GM11168 (cell line): ENCODE measurements at regions not wholly inside any gene's neighbourhood (a gene's known extent, or its start where the extent isn't known, plus 50 kb on each side); places are given as distances from the start of the nearest gene placed in this dataset.
"Not testable (repeated sequence)": the region's sequence is repeated elsewhere in the genome, so short reads cannot be mapped to it uniquely, and the experiment has no call there.

Experiments used
- in situ Hi-C: fragments of 300-500 bp; cut with MboI; formaldehyde crosslinking; loops from one replicate; pipeline ENCODE4 v1.12.0; 2022; ENCODE audit warnings: low sequenced_read_pairs; ENCODE audit not compliant: unreplicated experiment

DNA sequence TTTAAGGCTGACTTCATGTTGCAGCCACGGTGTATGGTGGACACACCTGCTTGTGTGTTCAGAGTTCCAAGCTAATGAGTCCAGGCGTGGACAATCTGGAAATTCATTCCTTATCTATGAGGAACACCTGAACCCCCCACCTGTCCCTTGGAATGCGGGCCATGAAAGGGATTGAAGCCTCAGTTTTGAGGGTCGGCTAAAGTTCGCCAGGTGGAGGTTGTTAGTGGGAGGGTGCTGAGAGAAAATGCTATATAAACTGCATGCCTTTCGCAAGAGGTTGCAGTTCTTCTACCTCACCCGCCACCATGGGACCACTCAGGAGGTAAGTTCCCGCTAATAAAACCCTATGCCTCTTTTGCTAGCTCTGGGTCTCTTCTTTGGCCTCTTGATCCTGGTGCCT lies 348.0 kb downstream of the BCL11B start:
- in situ Hi-C loops = no loop called here

DNA sequence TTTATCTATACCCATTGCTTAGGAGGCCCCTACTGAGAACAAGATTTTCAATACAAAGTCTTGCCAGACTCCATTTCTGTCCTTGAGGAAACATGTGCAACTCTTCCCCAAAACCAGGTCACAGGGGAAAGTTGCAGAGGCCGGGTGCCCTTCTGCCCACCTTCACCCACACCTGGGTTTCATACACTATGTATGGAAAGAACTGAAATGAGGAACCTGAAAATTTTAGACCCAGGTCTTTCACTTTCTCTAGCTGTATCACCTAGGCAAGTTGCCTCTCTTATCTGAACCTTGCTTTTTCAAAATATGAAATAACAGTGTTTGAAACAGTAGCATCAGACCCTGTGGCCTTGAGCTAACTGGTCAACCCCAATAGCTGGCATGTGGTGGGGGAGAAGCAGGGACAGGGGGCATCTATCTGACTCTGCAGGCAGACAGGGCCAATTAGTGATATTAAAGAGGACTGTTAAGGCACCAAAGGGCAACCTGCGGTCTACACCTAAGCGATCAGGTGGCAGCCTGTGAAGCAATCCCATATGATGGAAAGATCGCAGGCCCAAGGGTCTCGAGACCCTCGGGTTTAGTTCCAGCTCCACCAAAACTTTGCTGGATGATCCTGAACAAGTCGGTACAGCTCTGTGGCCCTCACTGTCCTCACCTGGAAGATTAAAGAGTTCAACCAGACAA lies 346.5 kb downstream of the BCL11B start:
- in situ Hi-C loops = no loop called here

DNA sequence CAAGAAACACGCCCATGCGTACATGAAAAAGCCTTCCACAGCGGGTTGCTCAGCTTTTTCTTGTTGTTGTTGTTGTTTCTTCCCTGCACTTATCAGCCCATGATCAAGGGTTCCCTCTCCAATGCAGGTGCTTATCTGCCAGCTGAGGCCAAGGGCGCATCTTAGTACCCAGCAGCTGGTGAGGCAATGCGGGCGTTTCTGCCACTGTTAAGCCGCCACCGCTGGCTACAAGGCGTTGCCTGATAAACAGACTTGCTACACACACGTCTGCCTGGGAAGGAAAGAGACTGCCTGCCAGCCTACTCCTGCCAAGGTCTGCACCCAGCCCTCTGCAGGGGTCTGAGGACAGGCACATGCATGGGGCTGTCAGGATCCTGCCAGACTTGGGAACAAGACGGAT lies 345.9 kb downstream of the BCL11B start:
- in situ Hi-C loops = no loop called here

DNA sequence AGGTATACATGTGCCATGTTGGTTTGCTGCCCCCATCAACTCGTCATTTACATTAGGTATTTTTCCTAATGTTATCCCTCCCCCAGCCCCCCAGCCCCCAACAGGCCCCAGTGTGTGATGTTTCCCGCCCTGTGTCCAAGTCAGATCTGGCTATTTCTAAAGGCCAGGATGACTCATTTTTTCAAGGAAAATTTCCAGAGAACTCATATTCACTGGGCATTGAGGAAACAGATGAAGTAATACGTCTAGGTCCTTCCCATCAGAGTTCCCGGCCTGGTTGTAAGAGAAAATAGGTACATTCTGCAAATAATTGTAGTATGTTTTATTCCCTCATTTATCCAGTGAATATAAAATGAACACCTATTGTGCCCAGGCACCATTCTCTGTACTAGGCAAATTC lies 345.2 kb downstream of the BCL11B start:
- in situ Hi-C loops = no loop called here

DNA sequence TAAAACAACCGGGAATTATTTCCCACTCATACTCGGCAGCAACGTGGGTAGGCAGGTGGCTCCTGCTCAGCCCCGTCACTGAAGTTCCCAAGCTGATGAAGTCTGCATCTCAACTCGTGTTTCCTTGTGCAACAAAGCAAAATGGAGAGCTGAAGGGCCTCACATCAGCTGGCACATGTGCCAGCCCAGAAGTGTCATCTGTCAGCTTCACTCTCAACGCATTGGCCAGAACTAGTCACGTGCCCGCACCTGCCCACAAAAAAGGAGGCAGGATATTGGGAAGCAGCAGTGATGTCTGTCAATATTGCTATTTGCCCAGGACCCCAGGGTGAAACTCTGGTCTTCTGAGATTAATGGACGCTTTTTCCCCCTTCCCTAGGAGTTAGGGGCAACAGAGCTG lies 344.0 kb downstream of the BCL11B start:
- in situ Hi-C loops = no loop called here

DNA sequence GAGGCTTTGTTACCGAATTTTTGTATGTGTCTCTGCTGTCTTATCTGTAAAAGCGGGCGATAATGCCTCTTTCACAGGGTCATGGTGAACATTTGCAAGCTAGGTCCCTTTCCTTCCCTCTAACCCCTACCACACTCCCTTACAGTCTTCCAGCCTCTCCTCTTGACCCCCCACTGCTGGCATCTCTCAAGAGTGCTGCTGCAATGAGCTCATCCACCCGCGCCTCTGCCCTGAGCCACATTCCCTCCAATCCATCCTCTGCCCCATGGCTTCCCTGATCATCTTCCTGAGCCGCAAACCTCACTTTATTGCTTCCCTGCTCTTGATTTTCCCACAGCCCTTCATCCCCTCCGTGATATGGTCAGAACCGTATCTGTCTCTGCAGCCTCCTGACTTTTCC lies 343.6 kb downstream of the BCL11B start:
- in situ Hi-C loops = no loop called here

DNA sequence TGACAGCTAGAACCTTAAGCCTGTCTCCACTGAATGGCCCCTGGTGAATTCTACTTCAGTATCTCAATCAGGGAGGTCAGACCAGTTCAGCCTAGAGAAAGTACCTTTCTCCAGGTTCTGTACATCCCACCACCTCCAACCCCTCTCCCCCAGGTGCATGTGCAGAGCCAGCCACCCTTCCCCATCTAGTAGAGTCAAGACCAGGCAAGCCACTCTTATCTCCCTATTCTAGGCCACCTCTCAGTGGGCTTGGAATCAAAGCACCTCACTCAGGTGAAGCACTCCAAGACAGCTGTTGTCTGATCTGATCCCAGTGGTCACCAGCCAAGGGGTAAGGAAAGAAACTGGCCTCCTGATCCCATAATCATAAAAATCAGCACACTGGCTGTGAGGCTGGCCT lies 340.9 kb downstream of the BCL11B start:
- in situ Hi-C loops = no loop called here

DNA sequence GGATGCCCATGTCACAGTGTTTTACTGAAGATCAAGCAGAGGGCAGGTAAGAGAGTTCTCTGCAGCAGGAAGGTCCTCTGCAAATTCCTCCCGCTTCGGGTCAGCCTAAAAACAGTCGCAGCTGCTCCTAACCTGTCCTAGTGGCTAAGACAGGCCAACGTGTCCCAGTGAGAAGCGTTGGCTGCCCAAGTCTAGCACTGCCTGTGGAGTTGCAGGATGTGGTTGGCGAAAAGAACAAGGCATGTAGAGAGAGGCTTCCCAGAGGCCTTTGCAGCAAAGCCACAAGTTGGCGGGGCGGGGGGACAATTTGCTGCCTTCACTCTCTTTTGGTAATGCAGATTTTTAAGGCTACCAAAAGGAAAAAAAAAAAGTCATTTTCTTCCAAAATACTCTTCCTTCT lies 340.1 kb downstream of the BCL11B start:
- in situ Hi-C loops = no loop called here

DNA sequence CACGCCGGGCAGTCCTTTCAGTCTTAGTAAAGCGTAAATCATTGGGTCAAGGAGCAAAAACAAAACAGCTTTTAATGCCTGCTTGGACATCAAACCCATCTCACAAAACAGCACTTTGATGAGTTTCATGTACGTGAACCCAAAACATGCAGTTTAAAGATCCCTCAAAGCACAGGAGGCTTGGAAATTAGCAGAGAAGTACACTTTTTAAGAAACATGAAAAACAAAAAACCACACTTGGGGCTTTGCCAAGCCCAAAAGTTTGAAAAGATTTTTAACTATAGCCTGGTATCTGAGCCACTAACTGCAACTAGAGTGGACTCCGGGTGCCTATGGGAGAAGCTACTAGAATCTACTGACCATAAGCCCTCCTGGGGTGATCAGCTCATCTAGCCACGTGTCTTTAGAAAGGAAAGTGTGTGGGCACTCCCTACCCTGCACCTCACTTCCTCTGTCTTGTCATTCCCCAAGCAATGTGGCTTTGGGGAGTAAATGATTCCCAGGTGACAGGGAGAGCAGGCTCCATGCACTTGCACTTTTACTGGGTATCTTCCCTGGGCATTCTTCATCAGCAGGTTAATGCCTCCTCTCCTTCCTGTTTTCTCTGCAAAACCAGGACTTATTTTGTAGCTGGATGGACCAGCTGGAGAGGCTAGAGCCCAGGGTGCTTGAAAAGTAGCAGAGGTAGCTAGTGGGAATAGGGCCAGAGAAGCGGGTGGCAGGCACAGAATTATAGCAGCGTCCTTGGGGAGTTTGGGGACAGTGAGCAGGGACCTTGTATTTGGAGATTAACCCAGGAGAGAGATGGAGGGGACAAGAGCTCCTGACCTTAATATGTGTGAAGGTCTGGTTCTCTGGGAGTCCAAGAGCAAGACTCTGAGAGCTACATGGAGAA lies 339.3 kb downstream of the BCL11B start:
- in situ Hi-C loops = no loop called here

DNA sequence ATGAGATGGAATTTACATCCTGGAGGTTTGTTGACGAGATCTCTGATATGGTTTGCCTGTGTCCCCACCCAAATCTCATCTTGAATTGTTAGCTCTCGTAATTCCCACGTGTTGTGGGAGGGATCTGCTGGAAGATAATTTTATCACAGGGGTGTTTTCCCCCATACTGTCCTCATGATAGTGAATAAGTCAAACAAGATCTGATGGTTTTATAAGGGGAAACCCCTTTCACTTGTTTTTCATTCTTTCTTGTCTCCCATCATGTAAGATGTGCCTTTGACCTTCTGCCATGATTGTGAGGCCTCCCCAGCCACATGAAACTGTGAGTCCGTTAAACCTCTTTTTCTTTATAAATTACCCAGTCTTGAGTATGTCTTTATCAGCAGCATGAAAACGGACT lies 337.4 kb downstream of the BCL11B start:
- in situ Hi-C loops = not testable (repeated sequence)

DNA sequence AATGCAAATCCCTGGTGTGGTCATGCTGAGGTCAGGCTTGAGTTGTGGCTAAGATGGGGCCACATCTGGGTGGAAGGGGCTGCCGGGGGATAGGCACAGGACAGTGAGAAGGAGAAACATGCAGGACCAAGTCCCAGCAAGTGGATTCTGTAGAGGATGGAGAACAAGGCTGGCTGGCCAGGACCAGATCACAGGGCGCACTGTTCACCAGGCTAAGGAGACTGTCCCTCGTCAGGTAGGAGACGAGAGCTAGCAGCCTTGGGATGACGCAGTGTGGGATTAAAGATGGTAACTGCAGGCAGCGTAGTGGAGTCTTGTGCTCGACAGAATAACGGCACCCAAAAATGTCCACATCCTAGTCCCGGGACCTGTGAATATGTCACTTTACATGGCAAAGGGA lies 336.1 kb downstream of the BCL11B start:
- in situ Hi-C loops = no loop called here

DNA sequence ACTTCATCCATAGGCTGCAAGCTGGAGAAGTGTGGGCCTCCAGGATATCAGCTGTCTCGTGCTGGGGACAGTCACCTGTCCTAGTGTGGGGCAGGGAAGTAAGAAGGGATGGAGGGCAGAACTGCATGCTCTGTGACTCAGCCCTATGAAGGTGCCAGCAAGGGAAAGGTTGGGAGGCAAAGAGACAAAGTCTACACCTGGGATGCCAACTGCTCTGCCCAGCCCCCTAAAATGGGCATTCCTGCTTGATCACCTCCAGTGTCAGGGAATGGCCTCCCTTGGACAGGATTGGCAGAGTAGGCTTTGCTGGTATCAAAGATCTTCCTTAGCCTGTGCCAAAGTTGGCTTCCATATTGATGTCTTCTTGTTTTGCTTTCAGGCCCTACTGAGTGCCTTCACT lies 335.0 kb downstream of the BCL11B start:
- in situ Hi-C loops = no loop called here

DNA sequence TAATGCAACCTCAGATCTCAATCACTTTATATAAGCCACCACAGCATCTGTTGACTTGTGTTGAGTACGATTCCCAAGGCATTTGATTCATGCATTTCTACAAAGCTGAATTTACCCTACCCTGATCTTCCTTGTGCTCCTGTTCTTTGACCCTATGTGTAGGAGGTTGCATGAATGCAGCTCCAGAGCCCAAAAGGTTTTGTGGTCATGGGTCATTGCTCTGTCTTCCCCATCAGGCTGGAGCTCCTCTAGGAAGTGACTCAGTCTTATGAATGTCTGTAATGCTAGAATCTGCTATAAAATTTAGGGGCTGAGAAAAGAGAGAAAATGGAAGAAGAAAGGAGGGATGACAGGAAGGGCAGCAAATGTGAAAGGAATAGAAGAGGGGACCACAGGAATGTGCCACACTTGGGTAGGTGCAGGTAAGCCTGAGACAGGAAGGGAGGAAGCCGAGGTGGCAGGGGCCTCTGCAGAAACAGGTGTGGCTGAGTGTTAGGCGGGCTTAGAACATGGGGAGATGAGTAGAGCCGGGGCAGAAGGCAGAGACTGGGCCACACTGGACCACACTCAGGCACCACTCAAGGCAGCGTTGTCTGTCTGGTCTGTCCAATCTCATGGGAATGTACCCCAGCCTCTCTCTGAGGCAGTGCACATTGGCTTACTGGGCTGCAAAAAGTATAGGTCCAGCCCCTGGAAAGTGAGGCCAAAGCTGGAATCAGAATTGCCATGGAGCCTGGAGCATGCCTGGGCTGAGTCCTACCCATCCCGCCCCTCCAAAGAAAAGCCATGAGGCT lies 334.1 kb downstream of the BCL11B start:
- in situ Hi-C loops = no loop called here

DNA sequence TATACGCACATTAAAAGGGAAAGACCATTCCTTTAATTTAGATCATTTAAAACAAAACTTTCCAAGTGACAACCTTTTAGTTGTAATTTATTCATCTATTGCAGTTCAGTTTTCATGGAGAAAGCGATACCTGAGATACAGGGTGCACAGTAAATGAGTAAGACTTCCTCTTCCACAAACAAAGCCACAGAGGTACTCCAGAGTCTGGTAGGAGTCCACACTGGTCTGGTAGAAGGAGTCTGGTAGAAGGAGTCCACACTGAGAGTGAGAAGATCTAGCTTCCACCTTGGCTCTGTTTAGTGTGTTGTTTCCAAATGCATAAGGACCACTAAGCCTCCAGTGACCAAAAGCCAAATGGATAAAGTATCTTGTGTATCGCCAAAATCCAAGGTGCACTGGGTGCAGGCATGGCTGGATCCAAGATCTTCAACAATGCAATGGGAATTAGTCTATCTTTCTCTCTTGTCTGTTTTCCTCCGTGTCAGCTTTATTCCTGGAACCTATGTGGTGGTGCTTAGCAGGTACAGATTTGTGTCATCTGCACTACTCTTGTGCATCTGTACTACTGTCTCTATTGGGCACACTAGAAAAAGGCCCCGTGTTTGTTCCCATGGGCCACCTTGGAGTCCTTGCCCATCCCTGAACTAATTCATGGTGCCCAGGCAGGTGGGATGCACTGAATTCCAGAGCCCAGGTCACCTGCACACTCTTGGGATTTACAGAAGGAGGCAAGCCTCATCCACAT lies 331.1 kb downstream of the BCL11B start:
- in situ Hi-C loops = no loop called here

DNA sequence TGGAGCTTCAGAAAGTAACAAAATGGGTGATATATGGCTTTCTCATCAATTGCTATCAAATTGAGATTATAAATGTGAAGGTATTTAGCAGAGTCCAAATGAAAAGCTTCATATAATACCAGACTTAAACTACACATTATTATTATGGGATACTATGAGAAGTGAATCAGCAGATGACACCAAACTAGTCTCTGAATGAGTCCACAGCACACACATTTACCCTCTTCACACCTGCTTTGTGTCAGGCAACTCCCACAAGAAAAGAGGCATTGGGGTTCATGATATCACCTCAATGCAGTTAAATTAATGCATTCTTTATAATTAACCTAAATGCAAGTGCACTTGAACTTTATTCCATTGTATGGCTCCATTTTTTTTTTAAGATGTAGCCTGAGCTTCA lies 330.5 kb downstream of the BCL11B start:
- in situ Hi-C loops = no loop called here

DNA sequence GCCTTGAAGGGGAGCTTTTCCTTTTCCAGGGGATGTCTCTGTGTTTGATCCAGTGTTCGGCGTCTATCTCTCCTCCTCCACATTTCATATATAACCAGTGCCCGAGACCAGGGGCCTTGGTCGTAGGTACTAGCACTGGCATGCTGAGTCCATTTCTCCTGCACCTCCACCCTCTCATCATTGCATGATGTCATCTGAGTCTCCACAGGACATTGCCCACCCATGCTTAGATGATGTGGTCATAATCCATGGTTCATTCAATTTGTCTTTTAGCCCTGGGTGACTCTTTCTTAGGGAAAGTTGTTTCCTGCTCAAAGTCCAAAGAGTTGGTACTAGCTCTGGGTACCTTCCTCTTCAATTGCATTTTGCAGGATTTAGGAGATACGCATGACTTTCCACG lies 328.1 kb downstream of the BCL11B start:
- in situ Hi-C loops = no loop called here

DNA sequence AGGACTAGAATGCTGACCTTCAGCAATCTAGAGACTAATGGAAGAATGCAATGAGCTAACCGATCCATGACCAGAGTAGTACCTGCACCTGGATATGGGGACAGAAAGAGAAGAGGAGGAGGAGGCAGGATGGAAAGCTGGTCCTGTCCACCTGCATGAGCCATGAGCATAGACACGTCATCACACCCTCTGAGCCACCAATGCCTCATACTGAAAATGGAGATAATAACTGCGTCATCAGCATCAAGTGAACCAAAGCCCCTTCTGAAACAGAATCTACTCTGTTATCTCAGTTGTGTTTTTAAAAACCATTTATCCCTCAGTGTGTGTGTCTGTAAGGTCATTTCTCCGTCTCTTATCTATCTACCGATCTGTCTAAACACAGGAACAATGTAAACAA lies 327.0 kb downstream of the BCL11B start:
- in situ Hi-C loops = no loop called here

DNA sequence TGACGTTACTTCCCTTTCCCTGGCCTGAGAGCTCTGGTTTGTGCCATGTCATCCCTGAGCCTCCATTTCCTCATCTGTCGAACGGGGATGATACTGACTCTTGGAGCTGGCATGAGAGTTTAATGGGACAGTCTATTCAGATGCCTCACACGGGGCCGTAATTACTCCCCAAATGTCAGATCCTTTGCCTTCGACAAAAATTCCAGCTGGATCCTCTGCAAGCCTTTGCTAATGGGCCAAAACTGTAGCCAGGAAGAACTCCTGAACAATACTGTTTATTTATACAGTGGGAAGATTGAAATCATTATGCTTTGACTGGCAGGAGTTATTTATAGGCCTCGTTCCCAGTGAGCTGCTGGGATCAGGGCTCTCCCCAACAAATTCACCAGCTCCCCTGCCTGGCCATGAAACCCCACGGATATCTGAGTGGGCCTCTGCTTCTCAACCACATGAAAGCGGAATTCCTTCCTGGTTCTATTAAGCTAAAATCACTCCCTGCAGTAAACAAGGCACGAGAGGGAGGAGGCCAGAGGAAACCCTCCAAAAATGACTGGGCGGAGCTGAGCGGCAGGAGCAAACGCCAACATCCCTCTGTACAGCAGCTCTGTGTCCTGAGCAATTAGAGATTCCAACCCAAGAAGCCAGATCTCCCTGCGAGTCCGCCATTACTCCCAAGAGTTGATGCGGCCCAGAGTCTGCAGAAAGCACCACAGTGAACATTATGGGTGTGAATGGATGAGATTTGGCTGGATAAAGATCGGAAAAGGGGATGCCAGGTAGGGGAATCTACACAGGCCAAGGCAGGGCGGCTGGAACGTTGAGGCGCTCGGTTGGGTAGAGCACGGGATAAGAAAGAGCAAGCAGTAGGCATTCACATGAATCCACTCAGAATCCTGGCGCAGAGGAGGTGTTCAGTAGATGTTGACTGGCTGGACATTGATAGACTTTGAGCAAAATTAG lies 326.1 kb downstream of the BCL11B start:
- in situ Hi-C loops = no loop called here

DNA sequence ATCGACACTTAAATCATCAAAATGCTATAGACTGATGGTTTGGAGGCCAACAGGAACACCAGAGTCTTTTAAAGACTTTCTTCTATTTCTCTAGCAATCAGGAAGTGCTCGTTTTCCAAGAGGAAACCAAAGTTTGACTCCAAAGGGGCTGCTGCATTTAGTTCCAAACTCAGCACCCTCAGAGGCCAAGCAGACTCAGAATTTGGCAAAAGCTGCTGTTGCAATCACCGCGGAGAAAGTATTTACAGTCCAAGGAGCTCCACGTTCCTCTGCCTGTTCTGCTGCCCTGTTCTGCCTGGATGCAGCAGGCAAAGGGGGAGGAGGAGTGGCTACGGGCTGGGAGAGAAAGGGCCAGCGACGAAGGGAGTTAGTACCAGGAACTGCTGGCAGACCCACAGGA lies 325.1 kb downstream of the BCL11B start:
- in situ Hi-C loops = no loop called here
